ENCODE measurements at regions not wholly inside any gene's neighbourhood (a gene's known extent, or its start where the extent isn't known, plus 50 kb on each side); places are given as distances from the start of the nearest gene placed in this dataset.

GRCh38 chr9:80097476-80097875 is 525.7 kb downstream of the TLE4 start:
- no peak overlapping the region for H3K27ac Mint-ChIP-seq (ENCODE audit: unreplicated experiment)
- no peaks in the 10 kb centered on the region for H3K36me3 Mint-ChIP-seq (ENCODE audit: low read depth)
- no peaks in the 10 kb centered on the region for H3K9me3 Mint-ChIP-seq (ENCODE audit: low read depth)
- DNase-seq (ENCODE audit: low spot score) = no peak
- H3K4me3 Mint-ChIP-seq (ENCODE audit: unreplicated experiment) = no peak overlapping the region
- no peaks in the 10 kb centered on the region for H3K27me3 Mint-ChIP-seq (ENCODE audit: low read depth)
- no peaks in the 10 kb centered on the region for H3K4me1 Mint-ChIP-seq (ENCODE audit: low read depth)
- TF ChIP-seq, protein P1, sequence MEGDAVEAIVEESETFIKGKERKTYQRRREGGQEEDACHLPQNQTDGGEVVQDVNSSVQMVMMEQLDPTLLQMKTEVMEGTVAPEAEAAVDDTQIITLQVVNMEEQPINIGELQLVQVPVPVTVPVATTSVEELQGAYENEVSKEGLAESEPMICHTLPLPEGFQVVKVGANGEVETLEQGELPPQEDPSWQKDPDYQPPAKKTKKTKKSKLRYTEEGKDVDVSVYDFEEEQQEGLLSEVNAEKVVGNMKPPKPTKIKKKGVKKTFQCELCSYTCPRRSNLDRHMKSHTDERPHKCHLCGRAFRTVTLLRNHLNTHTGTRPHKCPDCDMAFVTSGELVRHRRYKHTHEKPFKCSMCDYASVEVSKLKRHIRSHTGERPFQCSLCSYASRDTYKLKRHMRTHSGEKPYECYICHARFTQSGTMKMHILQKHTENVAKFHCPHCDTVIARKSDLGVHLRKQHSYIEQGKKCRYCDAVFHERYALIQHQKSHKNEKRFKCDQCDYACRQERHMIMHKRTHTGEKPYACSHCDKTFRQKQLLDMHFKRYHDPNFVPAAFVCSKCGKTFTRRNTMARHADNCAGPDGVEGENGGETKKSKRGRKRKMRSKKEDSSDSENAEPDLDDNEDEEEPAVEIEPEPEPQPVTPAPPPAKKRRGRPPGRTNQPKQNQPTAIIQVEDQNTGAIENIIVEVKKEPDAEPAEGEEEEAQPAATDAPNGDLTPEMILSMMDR (IDR thresholded peaks at IDR 0.05) = no peak

DNA sequence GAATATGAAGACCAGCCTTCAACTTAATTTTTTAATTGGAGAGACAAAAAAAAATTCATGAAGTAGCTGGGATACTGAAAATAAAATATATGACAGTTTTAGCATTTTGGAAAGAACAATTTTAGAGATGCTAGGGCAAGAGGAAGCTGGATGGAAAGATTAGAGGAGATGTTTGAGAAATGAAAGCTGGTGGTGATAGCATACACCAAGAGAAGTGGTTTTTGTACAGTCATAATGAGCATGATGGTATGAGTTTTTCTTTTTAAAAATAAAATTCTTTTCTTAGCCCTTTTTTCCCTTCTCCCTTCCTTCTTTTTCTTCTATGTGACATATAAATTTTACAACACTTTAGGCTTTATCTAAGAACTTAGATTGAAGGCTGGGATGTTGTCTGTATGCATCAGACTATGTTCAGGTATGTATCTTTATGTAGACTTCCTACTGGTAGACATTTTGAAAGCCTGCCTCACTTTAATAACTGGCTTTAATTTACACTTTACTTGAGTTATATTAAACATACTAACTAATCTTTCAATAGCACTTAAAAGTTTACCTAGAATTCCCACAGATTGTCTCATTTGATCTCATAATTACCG is 522.5 kb downstream of the TLE4 start:
- H3K27me3 Mint-ChIP-seq (ENCODE audit: low read depth) = no peaks in the 10 kb centered on the region
- H3K4me3 Mint-ChIP-seq (ENCODE audit: unreplicated experiment) = no peak overlapping the region
- H3K36me3 Mint-ChIP-seq (ENCODE audit: low read depth) = no peaks in the 10 kb centered on the region
- H3K4me1 Mint-ChIP-seq (ENCODE audit: low read depth) = no peaks in the 10 kb centered on the region
- no peak for DNase-seq (ENCODE audit: low spot score)
- TF ChIP-seq, protein P1 (IDR thresholded peaks at IDR 0.05) = no peak
- no peaks in the 10 kb centered on the region for H3K9me3 Mint-ChIP-seq (ENCODE audit: low read depth)
- no peak overlapping the region for H3K27ac Mint-ChIP-seq (ENCODE audit: unreplicated experiment)

GRCh38 chr9:80093695-80094094 is 521.9 kb downstream of the TLE4 start:
- Mint-ChIP-seq H3K4me1 (ENCODE audit: low read depth) (no peaks in the 10 kb centered on the region), H3K4me3 (ENCODE audit: unreplicated experiment) (no peak overlapping the region), H3K36me3 (ENCODE audit: low read depth) (no peaks in the 10 kb centered on the region), H3K27me3 (ENCODE audit: low read depth) (no peaks in the 10 kb centered on the region), H3K9me3 (ENCODE audit: low read depth) (no peaks in the 10 kb centered on the region), H3K27ac (ENCODE audit: unreplicated experiment) (no peak overlapping the region)
- TF ChIP-seq, protein P1 (IDR thresholded peaks at IDR 0.05) = no peak
- DNase-seq (ENCODE audit: low spot score) = no peak

DNA sequence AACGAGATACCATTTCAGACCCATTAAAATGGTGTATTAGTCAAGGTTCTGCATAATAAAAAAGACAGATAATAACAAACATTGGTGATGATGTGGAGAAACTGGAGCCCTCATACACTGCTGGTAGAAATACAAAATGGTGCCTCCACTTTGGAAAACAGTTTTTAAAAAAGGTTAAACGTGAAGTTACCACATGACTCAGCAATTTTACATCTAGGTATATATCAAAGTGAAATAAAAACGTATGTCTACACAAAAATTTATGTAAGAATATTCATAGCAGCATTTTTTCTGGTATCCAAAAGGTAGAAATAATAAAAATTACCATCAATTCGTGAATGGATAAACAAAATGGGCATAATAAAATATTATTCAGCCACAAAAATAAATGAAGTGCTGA is 519.8 kb downstream of the TLE4 start:
- TF ChIP-seq, protein P1 (IDR thresholded peaks at IDR 0.05) = no peak
- Mint-ChIP-seq H3K9me3 (ENCODE audit: low read depth) (no peaks in the 10 kb centered on the region), H3K36me3 (ENCODE audit: low read depth) (no peaks in the 10 kb centered on the region), H3K4me1 (ENCODE audit: low read depth) (no peaks in the 10 kb centered on the region), H3K27ac (ENCODE audit: unreplicated experiment) (no peak overlapping the region), H3K4me3 (ENCODE audit: unreplicated experiment) (no peak overlapping the region), H3K27me3 (ENCODE audit: low read depth) (no peaks in the 10 kb centered on the region)
- no peak for DNase-seq (ENCODE audit: low spot score)

DNA sequence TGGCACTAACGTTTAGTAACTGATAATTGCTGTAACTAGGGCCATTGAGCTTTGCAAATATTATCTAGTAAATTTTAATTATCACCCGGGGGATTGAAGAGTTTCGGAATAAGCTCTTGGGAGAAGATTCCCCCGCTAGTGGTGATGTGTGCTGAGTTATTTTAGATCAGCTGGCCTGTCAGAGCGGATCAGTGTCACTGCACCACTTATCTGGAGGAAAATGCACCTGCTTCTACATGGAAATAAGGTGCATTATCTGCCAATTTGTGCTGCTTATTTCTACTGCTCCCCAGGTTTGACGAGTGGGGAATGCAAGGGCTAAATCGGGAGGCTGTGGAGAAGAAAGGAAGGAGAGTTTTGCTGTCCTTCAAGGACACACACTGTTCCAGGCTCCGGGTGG is 518.6 kb downstream of the TLE4 start:
- H3K36me3 Mint-ChIP-seq (ENCODE audit: low read depth) = no peaks in the 10 kb centered on the region
- H3K4me1 Mint-ChIP-seq (ENCODE audit: low read depth) = no peaks in the 10 kb centered on the region
- DNase-seq (ENCODE audit: low spot score) = no peak
- H3K27ac Mint-ChIP-seq (ENCODE audit: unreplicated experiment) = no peak overlapping the region
- H3K4me3 Mint-ChIP-seq (ENCODE audit: unreplicated experiment) = no peak overlapping the region
- TF ChIP-seq, protein P1 (IDR thresholded peaks at IDR 0.05) = no peak
- no peaks in the 10 kb centered on the region for H3K9me3 Mint-ChIP-seq (ENCODE audit: low read depth)
- no peaks in the 10 kb centered on the region for H3K27me3 Mint-ChIP-seq (ENCODE audit: low read depth)

All from chondrocyte (in vitro differentiated cells).